Neural cell (in vitro differentiated cells): ENCODE measurements at regions not wholly inside any gene's neighbourhood (a gene's known extent, or its start where the extent isn't known, plus 50 kb on each side); places are given as distances from the start of the nearest gene placed in this dataset.
A peak's percentile ranks its signal among the peaks of the same experiment; 100 is the strongest.

ENCODE experiments used
- H2AFZ ChIP-seq: fragments of 200-600, 300-800 bp; sonication (generic), shearing (Covaris generic); 2 replicates; pipeline ENCODE4 v1.6.0; 2014; ENCODE audit warnings: low read depth, mild to moderate bottlenecking, antibody characterized with exemption, low read length, moderate library complexity
- H3F3A ChIP-seq: fragments of 200-600 bp; shearing (Covaris generic); 2 replicates; pipeline ENCODE4 v1.6.1; 2016; ENCODE audit warnings: mild to moderate bottlenecking, moderate library complexity, mixed read lengths, antibody characterized with exemption, low read length; ENCODE audit not compliant: insufficient read depth, poor library complexity, severe bottlenecking
- H3K27ac ChIP-seq: fragments of 200-600, 300-800 bp; sonication (generic), shearing (Covaris generic); 2 replicates; pipeline ENCODE4 v1.5.1; 2014; ENCODE audit warnings: mild to moderate bottlenecking, low read length, moderate library complexity
- H3K27me3 ChIP-seq: fragments of 300-800, 200-600 bp; sonication (generic), shearing (Covaris generic); 2 replicates; pipeline ENCODE4 v1.6.0; 2014; ENCODE audit warnings: mild to moderate bottlenecking, low read depth, low read length, moderate library complexity; ENCODE audit not compliant: insufficient read depth
- H3K36me3 ChIP-seq: fragments of 300-800, 200-600 bp; sonication (generic), shearing (Covaris generic); 2 replicates; pipeline ENCODE4 v1.5.1; 2014; ENCODE audit warnings: mild to moderate bottlenecking, antibody characterized with exemption, low read length, moderate library complexity; ENCODE audit not compliant: insufficient read depth
- H3K4me2 ChIP-seq: fragments of 300-800, 200-600 bp; sonication (generic), shearing (Covaris generic); 2 replicates; pipeline ENCODE4 v1.6.0; 2014; ENCODE audit warnings: mild to moderate bottlenecking, low read length
- H3K4me3 ChIP-seq: fragments of 300-800, 200-600 bp; sonication (generic), shearing (Covaris generic); 2 replicates; pipeline ENCODE4 v1.5.1; 2014; ENCODE audit warnings: mild to moderate bottlenecking, low read length, moderate library complexity
- H3K79me2 ChIP-seq: fragments of 200-600 bp; shearing (Covaris generic); replicated peaks from 2 replicates; pipeline ENCODE4 v1.6.0; 2014; ENCODE audit warnings: mild to moderate bottlenecking, low read length, moderate library complexity; ENCODE audit not compliant: insufficient read depth
- H3K9ac ChIP-seq: fragments of 300-800, 200-600 bp; sonication (generic), shearing (Covaris generic); 2 replicates; pipeline ENCODE4 v1.6.1; 2016; ENCODE audit warnings: mild to moderate bottlenecking, low read length, mixed read lengths
- H3K9me2 ChIP-seq: fragments of 200-600 bp; shearing (Covaris generic); 2 replicates; pipeline ENCODE4 v1.6.1; 2016; ENCODE audit warnings: mild to moderate bottlenecking, low read length, mixed read lengths; ENCODE audit not compliant: insufficient read depth
- H3K9me3 ChIP-seq: fragments of 200-600, 300-800 bp; sonication (generic), shearing (Covaris generic); 2 replicates; pipeline ENCODE4 v1.6.1; 2016; ENCODE audit warnings: mild to moderate bottlenecking, mixed run types, low read length, moderate library complexity, mixed read lengths
- H4K20me1 ChIP-seq: fragments of 200-600 bp; shearing (Covaris generic); 2 replicates; pipeline ENCODE4 v1.6.1; 2016; ENCODE audit warnings: mild to moderate bottlenecking, mixed run types; ENCODE audit not compliant: insufficient read depth
- EP300 ChIP-seq: fragments of 450-650 bp; conservative IDR thresholded peaks from 2 replicates; pipeline ENCODE4 v1.6.1; 2014; ENCODE audit warnings: antibody characterized with exemption, mild to moderate bottlenecking, moderate library complexity; ENCODE audit not compliant: poor library complexity, severe bottlenecking
- EZH2 ChIP-seq: fragments of 200-600, 300-800 bp; shearing (Covaris generic), sonication (generic); IDR thresholded peaks from 2 replicates; pipeline ENCODE4 v1.6.1; 2014; ENCODE audit warnings: antibody characterized with exemption, low read length, borderline replicate concordance, mild to moderate bottlenecking; ENCODE audit not compliant: insufficient read depth, poor library complexity, severe bottlenecking
- MXI1 ChIP-seq: fragments of 450-650 bp; conservative IDR thresholded peaks from 2 replicates; pipeline ENCODE4 v1.6.1; 2014; ENCODE audit warnings: antibody characterized with exemption, mild to moderate bottlenecking; ENCODE audit not compliant: poor library complexity, severe bottlenecking
- POLR2AphosphoS5 ChIP-seq: IDR thresholded peaks from 2 replicates; pipeline ENCODE4 v1.6.1; 2012
- RAD21 ChIP-seq: fragments of 450-650 bp; conservative IDR thresholded peaks from 2 replicates; pipeline ENCODE4 v1.6.1; 2014; ENCODE audit warnings: antibody characterized with exemption, mild to moderate bottlenecking, moderate library complexity
- SMC3 ChIP-seq: fragments of 450-650 bp; conservative IDR thresholded peaks from 2 replicates; pipeline ENCODE4 v1.6.1; 2014; ENCODE audit warnings: antibody characterized with exemption, mild to moderate bottlenecking, moderate library complexity; ENCODE audit not compliant: poor library complexity
- TAF1 ChIP-seq: IDR thresholded peaks from 2 replicates; pipeline ENCODE4 v1.6.1; 2012; ENCODE audit warnings: low read depth
- TF ChIP-seq, protein P1 (sequence below): IDR thresholded peaks from 2 replicates; pipeline ENCODE4 v1.6.1; 2012; ENCODE audit warnings: borderline replicate concordance
- TF ChIP-seq, protein P2 (sequence below): fragments of 450-650 bp; IDR thresholded peaks from 2 replicates; pipeline ENCODE4 v1.5.1; 2014; ENCODE audit warnings: antibody characterized with exemption, mild to moderate bottlenecking, moderate library complexity; ENCODE audit not compliant: poor library complexity, severe bottlenecking

DNA sequence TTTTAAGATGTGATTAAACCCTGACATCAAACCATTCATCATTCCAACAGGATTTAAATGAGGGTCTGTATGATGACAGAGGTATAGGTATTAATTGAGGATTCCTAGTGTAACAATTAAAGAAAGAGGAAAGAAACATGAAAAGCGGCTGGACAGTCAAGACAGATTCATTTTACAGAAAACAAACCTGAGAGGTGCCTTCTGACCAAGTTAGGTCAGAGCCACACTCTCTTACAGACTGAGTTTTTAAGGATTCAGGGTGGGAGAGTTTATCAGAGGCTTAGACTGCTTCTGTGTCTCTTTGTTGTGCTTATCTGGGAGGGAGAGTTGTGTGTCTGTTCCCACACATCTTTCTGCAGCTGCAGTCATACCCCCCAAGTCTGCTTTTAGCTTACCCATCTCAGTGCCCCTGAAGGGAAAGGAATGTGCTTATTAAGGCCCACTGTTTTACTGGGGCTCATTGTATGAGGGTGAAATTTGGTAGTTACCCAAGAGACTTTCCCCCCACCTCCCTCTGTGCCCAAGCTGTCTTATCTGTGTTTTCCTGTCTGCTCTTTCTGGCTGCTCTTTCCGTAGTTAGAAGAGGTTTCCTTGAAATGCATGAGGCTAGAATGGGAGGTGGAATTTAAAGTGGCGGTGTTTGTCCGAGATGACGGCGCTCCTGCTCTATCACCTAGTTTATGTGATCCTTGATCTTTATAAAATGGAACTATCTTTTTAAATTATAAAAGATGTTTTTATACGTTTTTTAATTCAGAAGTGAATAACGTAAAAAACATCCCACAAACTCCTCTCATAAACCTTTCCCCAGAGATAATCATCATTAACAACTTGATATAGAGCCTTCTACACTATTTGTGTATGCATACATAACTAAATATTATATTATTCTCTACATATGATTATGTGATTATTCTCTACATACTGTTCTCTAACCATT lies 96.0 kb upstream of the TNFSF4 start:
- Histone ChIP-seq H3K9me3 (no peaks in the 10 kb centered on the region), H3K27ac (peak overlapping the region; percentile 40), H3K79me2 (no peaks in the 10 kb centered on the region), H3F3A (no peaks in the 10 kb centered on the region), H3K9me2 (no peaks in the 10 kb centered on the region), H3K9ac (no peak overlapping the region), H3K4me3 (no peak overlapping the region), H2AFZ (no peak overlapping the region), H4K20me1 (no peaks in the 10 kb centered on the region), H3K36me3 (no peaks in the 10 kb centered on the region), H3K27me3 (no peaks in the 10 kb centered on the region), H3K4me2 (no peak overlapping the region)
- TF ChIP-seq EZH2 (no peak), TAF1 (no peak), MXI1 (no peak), SMC3 (no peak), POLR2AphosphoS5 (no peak), EP300 (no peak), RAD21 (no peak)
- TF ChIP-seq, protein P1, sequence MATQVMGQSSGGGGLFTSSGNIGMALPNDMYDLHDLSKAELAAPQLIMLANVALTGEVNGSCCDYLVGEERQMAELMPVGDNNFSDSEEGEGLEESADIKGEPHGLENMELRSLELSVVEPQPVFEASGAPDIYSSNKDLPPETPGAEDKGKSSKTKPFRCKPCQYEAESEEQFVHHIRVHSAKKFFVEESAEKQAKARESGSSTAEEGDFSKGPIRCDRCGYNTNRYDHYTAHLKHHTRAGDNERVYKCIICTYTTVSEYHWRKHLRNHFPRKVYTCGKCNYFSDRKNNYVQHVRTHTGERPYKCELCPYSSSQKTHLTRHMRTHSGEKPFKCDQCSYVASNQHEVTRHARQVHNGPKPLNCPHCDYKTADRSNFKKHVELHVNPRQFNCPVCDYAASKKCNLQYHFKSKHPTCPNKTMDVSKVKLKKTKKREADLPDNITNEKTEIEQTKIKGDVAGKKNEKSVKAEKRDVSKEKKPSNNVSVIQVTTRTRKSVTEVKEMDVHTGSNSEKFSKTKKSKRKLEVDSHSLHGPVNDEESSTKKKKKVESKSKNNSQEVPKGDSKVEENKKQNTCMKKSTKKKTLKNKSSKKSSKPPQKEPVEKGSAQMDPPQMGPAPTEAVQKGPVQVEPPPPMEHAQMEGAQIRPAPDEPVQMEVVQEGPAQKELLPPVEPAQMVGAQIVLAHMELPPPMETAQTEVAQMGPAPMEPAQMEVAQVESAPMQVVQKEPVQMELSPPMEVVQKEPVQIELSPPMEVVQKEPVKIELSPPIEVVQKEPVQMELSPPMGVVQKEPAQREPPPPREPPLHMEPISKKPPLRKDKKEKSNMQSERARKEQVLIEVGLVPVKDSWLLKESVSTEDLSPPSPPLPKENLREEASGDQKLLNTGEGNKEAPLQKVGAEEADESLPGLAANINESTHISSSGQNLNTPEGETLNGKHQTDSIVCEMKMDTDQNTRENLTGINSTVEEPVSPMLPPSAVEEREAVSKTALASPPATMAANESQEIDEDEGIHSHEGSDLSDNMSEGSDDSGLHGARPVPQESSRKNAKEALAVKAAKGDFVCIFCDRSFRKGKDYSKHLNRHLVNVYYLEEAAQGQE: no peak
- TF ChIP-seq, protein P2, sequence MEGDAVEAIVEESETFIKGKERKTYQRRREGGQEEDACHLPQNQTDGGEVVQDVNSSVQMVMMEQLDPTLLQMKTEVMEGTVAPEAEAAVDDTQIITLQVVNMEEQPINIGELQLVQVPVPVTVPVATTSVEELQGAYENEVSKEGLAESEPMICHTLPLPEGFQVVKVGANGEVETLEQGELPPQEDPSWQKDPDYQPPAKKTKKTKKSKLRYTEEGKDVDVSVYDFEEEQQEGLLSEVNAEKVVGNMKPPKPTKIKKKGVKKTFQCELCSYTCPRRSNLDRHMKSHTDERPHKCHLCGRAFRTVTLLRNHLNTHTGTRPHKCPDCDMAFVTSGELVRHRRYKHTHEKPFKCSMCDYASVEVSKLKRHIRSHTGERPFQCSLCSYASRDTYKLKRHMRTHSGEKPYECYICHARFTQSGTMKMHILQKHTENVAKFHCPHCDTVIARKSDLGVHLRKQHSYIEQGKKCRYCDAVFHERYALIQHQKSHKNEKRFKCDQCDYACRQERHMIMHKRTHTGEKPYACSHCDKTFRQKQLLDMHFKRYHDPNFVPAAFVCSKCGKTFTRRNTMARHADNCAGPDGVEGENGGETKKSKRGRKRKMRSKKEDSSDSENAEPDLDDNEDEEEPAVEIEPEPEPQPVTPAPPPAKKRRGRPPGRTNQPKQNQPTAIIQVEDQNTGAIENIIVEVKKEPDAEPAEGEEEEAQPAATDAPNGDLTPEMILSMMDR: no peak

DNA sequence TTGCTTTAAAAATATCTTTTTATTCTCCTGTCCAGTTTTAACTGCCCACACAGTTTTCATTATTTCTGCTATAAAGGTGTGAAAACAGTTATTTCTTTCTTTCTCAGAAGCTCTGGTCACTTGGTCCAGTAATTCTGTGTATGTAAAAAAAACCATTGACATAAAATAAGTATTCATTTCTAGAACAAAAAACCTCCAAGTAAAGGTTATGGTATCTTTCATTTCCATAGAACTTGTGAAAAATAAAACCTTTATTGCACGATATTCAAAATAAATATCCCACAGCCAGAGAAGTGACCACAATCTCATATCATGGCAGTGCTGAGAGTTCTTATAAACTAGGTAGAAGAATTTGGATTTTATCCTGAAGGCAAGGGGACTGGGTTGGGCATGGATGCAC lies 96.9 kb upstream of the TNFSF4 start:
- no peaks in the 10 kb centered on the region for H3K9me2 ChIP-seq
- no peaks in the 10 kb centered on the region for H3F3A ChIP-seq
- no peak overlapping the region for H3K9ac ChIP-seq
- H4K20me1 ChIP-seq: no peaks in the 10 kb centered on the region
- H3K9me3 ChIP-seq: no peaks in the 10 kb centered on the region
- no peak overlapping the region for H3K4me2 ChIP-seq
- no peaks in the 10 kb centered on the region for H3K36me3 ChIP-seq
- H3K27ac ChIP-seq: peak overlapping the region; percentile 40
- H3K79me2 ChIP-seq: no peaks in the 10 kb centered on the region
- H3K27me3 ChIP-seq: no peaks in the 10 kb centered on the region
- TF ChIP-seq MXI1: no peak
- H3K4me3 ChIP-seq: no peak overlapping the region
- H2AFZ ChIP-seq: no peak overlapping the region
